ENCODE measurements at regions not wholly inside any gene's neighbourhood (a gene's known extent, or its start where the extent isn't known, plus 50 kb on each side); places are given as distances from the start of the nearest gene placed in this dataset.
"Not testable (repeated sequence)": the region's sequence is repeated elsewhere in the genome, so short reads cannot be mapped to it uniquely, and the experiment has no call there.

- H3K9me3 ChIP-seq (replicated peaks in 1 of 3), result no peaks in the 10 kb centered on the region
- H3K4me3 ChIP-seq, result no peak overlapping the region
- no peak for DNase-seq
- TF ChIP-seq POLR2A (IDR thresholded peaks at IDR 0.05) (no peak), CTCF (IDR thresholded peaks at IDR 0.05) (no peak)
- no peaks in the 10 kb centered on the region for H3K27me3 ChIP-seq
- intact Hi-C loops (cut with DNase I), result no loop called here
- H3K36me3 ChIP-seq (replicated peaks in 1 of 2), result no peaks in the 10 kb centered on the region
- H3K4me1 ChIP-seq (replicated peaks in 1 of 2), result no peaks in the 10 kb centered on the region
- WGBS, 4 donors, result 82 to 93% (median 86%) methylated on average over 4 of the region's 4 CpGs
- H3K27ac ChIP-seq, result no peak overlapping the region
Observed at GRCh38 chr13:73647417-73647816, 486.8 kb downstream of the KLF12 start.

DNA sequence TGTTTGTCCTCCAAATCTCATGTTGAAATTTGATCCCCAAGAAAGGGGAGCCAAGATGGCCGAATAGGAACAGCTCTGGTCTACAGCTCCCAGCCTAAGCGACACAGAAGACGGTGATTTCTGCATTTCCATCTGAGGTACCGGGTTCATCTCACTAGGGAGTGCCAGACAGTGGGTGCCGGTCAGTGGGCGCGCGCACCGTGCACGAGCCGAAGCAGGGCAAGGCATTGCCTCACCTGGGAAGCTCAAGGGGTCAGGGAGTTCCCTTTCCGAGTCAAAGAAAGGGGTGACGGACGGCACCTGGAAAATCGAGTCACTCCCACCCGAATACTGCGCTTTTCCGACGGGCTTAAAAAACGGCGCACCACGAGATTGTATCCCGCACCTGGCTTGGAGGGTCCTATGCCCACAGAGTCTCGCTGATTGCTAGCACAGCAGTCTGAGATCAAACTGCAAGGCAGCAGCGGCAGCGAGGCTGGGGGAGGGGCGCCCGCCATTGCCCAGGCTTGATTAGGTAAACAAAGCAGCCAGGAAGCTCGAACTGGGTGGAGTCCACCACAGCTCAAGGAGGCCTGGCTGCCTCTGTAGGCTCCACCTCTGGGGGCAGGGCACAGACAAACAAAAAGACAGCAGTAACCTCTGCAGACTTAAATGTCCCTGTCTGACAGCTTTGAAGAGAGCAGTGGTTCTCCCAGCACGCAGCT, 493.6 kb downstream of the KLF12 start:
- WGBS, 4 donors, result 86 to 91% (median 89%) methylated on average over 21 to 29 of the region's 30 CpGs
- H3K27ac ChIP-seq; DNase-seq; H3K27me3 ChIP-seq; H3K4me3 ChIP-seq; H3K9me3 ChIP-seq (replicated peaks in 1 of 3); intact Hi-C loops (cut with DNase I); H3K36me3 ChIP-seq (replicated peaks in 1 of 2); H3K4me1 ChIP-seq (replicated peaks in 1 of 2): not testable (repeated sequence)

GRCh38 chr13:73635166-73635787, 498.9 kb downstream of the KLF12 start:
- Histone ChIP-seq H3K4me1 (replicated peaks in 1 of 2) (no peaks in the 10 kb centered on the region), H3K9me3 (replicated peaks in 1 of 3) (no peaks in the 10 kb centered on the region), H3K27me3 (no peaks in the 10 kb centered on the region), H3K36me3 (replicated peaks in 1 of 2) (no peaks in the 10 kb centered on the region), H3K27ac (no peak overlapping the region), H3K4me3 (no peak overlapping the region)
- intact Hi-C loops (cut with DNase I), result no loop called here
- TF ChIP-seq POLR2A (IDR thresholded peaks at IDR 0.05) (no peak), CTCF (IDR thresholded peaks at IDR 0.05) (no peak)
- no peak for DNase-seq
- WGBS, 4 donors, result 74 to 88% (median 79%) methylated on average over 5 of the region's 5 CpGs

- H3K36me3 ChIP-seq (replicated peaks in 1 of 2), result no peaks in the 10 kb centered on the region
- TF ChIP-seq POLR2A (IDR thresholded peaks at IDR 0.05) (no peak), CTCF (IDR thresholded peaks at IDR 0.05) (no peak)
- 55 to 68% (median 57%) methylated on average over 4 of the region's 4 CpGs for WGBS, 4 donors
- H3K27me3 ChIP-seq, result no peaks in the 10 kb centered on the region
- DNase-seq, result no peak
- no peak overlapping the region for H3K4me3 ChIP-seq
- H3K27ac ChIP-seq, result no peak overlapping the region
- intact Hi-C loops (cut with DNase I), result no loop called here
- H3K9me3 ChIP-seq (replicated peaks in 1 of 3), result no peaks in the 10 kb centered on the region
- no peaks in the 10 kb centered on the region for H3K4me1 ChIP-seq (replicated peaks in 1 of 2)
Observed at GRCh38 chr13:73633817-73634460, 500.3 kb downstream of the KLF12 start.
